ENCODE measurements at regions not wholly inside any gene's neighbourhood (a gene's known extent, or its start where the extent isn't known, plus 50 kb on each side); places are given as distances from the start of the nearest gene placed in this dataset.

- TF ChIP-seq REST (IDR thresholded peaks at IDR 0.05; ENCODE audit: insufficient read depth in 1 of 2, low read depth in 2 of 2, low read length in 2 of 2) (no peak), FOXP2 (optimal IDR thresholded peaks at IDR 0.05; ENCODE audit: borderline replicate concordance, extremely low read depth, extremely low read length, insufficient read depth) (no peak), SIN3A (IDR thresholded peaks at IDR 0.05; ENCODE audit: borderline replicate concordance, insufficient read depth, low read length) (no peak), TAF1 (IDR thresholded peaks at IDR 0.05; ENCODE audit: borderline replicate concordance, insufficient read depth, low read length) (no peak), POLR2AphosphoS5 (IDR thresholded peaks at IDR 0.05; ENCODE audit: low read depth, low read length) (no peak)
Measured at GRCh38 chr4:56132835-56133234, 184.1 kb downstream of the CEP135 start.

- TF ChIP-seq TAF1 (IDR thresholded peaks at IDR 0.05; ENCODE audit: borderline replicate concordance, insufficient read depth, low read length) = no peak
- TF ChIP-seq FOXP2 (optimal IDR thresholded peaks at IDR 0.05; ENCODE audit: borderline replicate concordance, extremely low read depth, extremely low read length, insufficient read depth) = no peak
- TF ChIP-seq POLR2AphosphoS5 (IDR thresholded peaks at IDR 0.05; ENCODE audit: low read depth, low read length) = no peak
- TF ChIP-seq SIN3A (IDR thresholded peaks at IDR 0.05; ENCODE audit: borderline replicate concordance, insufficient read depth, low read length) = no peak
- TF ChIP-seq REST (IDR thresholded peaks at IDR 0.05; ENCODE audit: insufficient read depth in 1 of 2, low read depth in 2 of 2, low read length in 2 of 2) = no peak
Measured at GRCh38 chr4:56130606-56131155, 181.9 kb downstream of the CEP135 start.

GRCh38 chr4:56129431-56129861 is 180.7 kb downstream of the CEP135 start:
- TF ChIP-seq SIN3A (IDR thresholded peaks at IDR 0.05; ENCODE audit: borderline replicate concordance, insufficient read depth, low read length) = no peak
- no peak for TF ChIP-seq REST (IDR thresholded peaks at IDR 0.05; ENCODE audit: insufficient read depth in 1 of 2, low read depth in 2 of 2, low read length in 2 of 2)
- TF ChIP-seq TAF1 (IDR thresholded peaks at IDR 0.05; ENCODE audit: borderline replicate concordance, insufficient read depth, low read length) = no peak

- TF ChIP-seq SIN3A (IDR thresholded peaks at IDR 0.05; ENCODE audit: borderline replicate concordance, insufficient read depth, low read length) = no peak
Measured at GRCh38 chr4:56128213-56128612, 179.5 kb downstream of the CEP135 start.

- no peak for TF ChIP-seq POLR2AphosphoS5 (IDR thresholded peaks at IDR 0.05; ENCODE audit: low read depth, low read length)
- TF ChIP-seq SIN3A (IDR thresholded peaks at IDR 0.05; ENCODE audit: borderline replicate concordance, insufficient read depth, low read length) = no peak
- no peak for TF ChIP-seq TAF1 (IDR thresholded peaks at IDR 0.05; ENCODE audit: borderline replicate concordance, insufficient read depth, low read length)
- no peak for TF ChIP-seq FOXP2 (optimal IDR thresholded peaks at IDR 0.05; ENCODE audit: borderline replicate concordance, extremely low read depth, extremely low read length, insufficient read depth)
- TF ChIP-seq REST (IDR thresholded peaks at IDR 0.05; ENCODE audit: insufficient read depth in 1 of 2, low read depth in 2 of 2, low read length in 2 of 2) = no peak
Measured at GRCh38 chr4:56127716-56128115, 179.0 kb downstream of the CEP135 start.
